GM23248 (cell line): ENCODE measurements at regions not wholly inside any gene's neighbourhood (a gene's known extent, or its start where the extent isn't known, plus 50 kb on each side); places are given as distances from the start of the nearest gene placed in this dataset.
"Not testable (repeated sequence)": the region's sequence is repeated elsewhere in the genome, so short reads cannot be mapped to it uniquely, and the experiment has no call there.

Experiments
- DNase-seq: peaks from one replicate; pipeline ENCODE4 v3.0.0-alpha.2; 2015
- H2AFZ ChIP-seq: fragments of 200-600 bp; sonication (generic); 2 replicates; pipeline ENCODE4 v1.6.1; 2016; ENCODE audit warnings: antibody characterized with exemption
- H3F3A ChIP-seq: fragments of 200-600 bp; sonication (generic); 2 replicates; pipeline ENCODE4 v1.6.1; 2016; ENCODE audit warnings: mild to moderate bottlenecking, antibody characterized with exemption, mixed run types; ENCODE audit not compliant: insufficient read depth
- H3K27ac ChIP-seq: fragments of 200-600 bp; sonication (generic); 2 replicates; pipeline ENCODE4 v1.5.1; 2016; ENCODE audit warnings: mild to moderate bottlenecking
- H3K27me3 ChIP-seq: fragments of 200-600 bp; sonication (generic); replicated peaks from 2 replicates; pipeline ENCODE4 v1.6.1; 2016; ENCODE audit warnings: mild to moderate bottlenecking; ENCODE audit not compliant: insufficient read depth
- H3K36me3 ChIP-seq: fragments of 200-600 bp; sonication (generic); 2 replicates; pipeline ENCODE4 v1.6.1; 2016; ENCODE audit warnings: low read depth, mild to moderate bottlenecking
- H3K4me1 ChIP-seq: fragments of 200-600 bp; sonication (generic); 2 replicates; pipeline ENCODE4 v1.6.1; 2016; ENCODE audit warnings: mild to moderate bottlenecking; ENCODE audit not compliant: insufficient read depth
- H3K4me2 ChIP-seq: fragments of 200-600 bp; sonication (generic); one replicate; pipeline ENCODE4 v1.6.1; 2016; ENCODE audit warnings: mild to moderate bottlenecking; ENCODE audit not compliant: unreplicated experiment
- H3K4me3 ChIP-seq: fragments of 200-600 bp; sonication (generic); 2 replicates; pipeline ENCODE4 v1.5.1; 2016; ENCODE audit warnings: mild to moderate bottlenecking
- H3K79me2 ChIP-seq: fragments of 200-600 bp; sonication (generic); 2 replicates; pipeline ENCODE4 v1.6.1; 2016; ENCODE audit warnings: mild to moderate bottlenecking; ENCODE audit not compliant: insufficient read depth
- H3K9ac ChIP-seq: fragments of 200-600 bp; sonication (generic); 2 replicates; pipeline ENCODE4 v1.6.1; 2016; ENCODE audit warnings: mild to moderate bottlenecking
- H3K9me2 ChIP-seq: fragments of 200-600 bp; sonication (generic); 2 replicates; pipeline ENCODE4 v1.6.1; 2016; ENCODE audit warnings: mixed run types, mild to moderate bottlenecking, moderate library complexity; ENCODE audit not compliant: insufficient read depth
- H3K9me3 ChIP-seq: fragments of 200-600 bp; sonication (generic); one replicate; pipeline ENCODE4 v1.6.1; 2017; ENCODE audit warnings: low read depth
- H4K20me1 ChIP-seq: fragments of 200-600 bp; sonication (generic); 2 replicates; pipeline ENCODE4 v1.6.0; 2016; ENCODE audit not compliant: insufficient read depth
- EZH2 ChIP-seq: fragments of 200-600 bp; sonication (generic); IDR thresholded peaks from 2 replicates; pipeline ENCODE4 v1.6.1; 2018; ENCODE audit warnings: antibody characterized with exemption, mild to moderate bottlenecking; ENCODE audit not compliant: insufficient read depth, poor library complexity, severe bottlenecking
- EZH2phosphoT487 ChIP-seq: fragments of 200-600 bp; sonication (generic); IDR thresholded peaks from 2 replicates; pipeline ENCODE4 v1.6.1; 2018; ENCODE audit warnings: antibody characterized with exemption, moderate library complexity, mild to moderate bottlenecking, low read depth; ENCODE audit not compliant: insufficient read depth
- WGBS, 2 experiments: methylation state at CpG; one replicate each; pipeline ENCODE4 v1.1.6; 2015 to 2017; ENCODE audit warnings: low lambda C conversion rate in 2 of 2, low coverage in 1 of 2; ENCODE audit errors: missing lambda C conversion rate in 2 of 2; 5-methylcytosine and 5-hydroxymethylcytosine counted together
- in situ Hi-C: fragments of 300-500 bp; cut with MboI; formaldehyde crosslinking; loops from 2 replicates; pipeline ENCODE4 v1.15.0; 2020

DNA sequence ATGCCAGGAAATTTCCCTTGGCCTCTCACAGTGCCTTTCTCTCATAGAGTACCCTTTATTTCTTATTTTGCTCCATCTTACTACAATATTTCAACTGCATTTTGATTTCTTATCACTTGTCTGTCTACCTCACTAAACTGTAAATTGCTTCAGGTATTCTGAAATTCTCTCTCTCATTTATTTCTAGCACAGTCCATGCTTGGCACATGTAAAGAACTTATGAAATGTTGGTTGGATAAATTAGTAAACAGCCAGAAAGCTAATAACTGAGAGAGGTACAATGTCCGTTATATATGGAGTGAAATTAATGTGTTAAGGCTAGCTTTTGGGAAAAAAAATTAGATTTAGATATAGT, 138.3 kb upstream of the RFC3 start:
- H3K9me3 ChIP-seq, result no peaks in the 10 kb centered on the region
- H3F3A ChIP-seq, result peaks cover 4% of the 10 kb centered on the region; the same call in 1 of the 2 replicates
- WGBS, 2 experiments, result 45 to 56% methylated on average over 1 of the region's 1 CpG
- no peak overlapping the region for H3K4me3 ChIP-seq
- in situ Hi-C loops, result no loop called here
- H3K27ac ChIP-seq, result peak overlapping the region; percentile 30
- no peak for DNase-seq
- TF ChIP-seq EZH2phosphoT487 (no peak), EZH2 (no peak)
- H3K79me2 ChIP-seq, result no peaks in the 10 kb centered on the region
- H4K20me1 ChIP-seq, result no peaks in the 10 kb centered on the region
- H3K9me2 ChIP-seq, result no peaks in the 10 kb centered on the region
- H2AFZ ChIP-seq, result peak overlapping the region; percentile 64
- peak overlapping the region; percentile 30 for H3K9ac ChIP-seq
- no peaks in the 10 kb centered on the region for H3K27me3 ChIP-seq
- H3K4me2 ChIP-seq, result peak overlapping the region; percentile 16
- no peaks in the 10 kb centered on the region for H3K36me3 ChIP-seq
- H3K4me1 ChIP-seq, result peaks cover 16% of the 10 kb centered on the region

DNA sequence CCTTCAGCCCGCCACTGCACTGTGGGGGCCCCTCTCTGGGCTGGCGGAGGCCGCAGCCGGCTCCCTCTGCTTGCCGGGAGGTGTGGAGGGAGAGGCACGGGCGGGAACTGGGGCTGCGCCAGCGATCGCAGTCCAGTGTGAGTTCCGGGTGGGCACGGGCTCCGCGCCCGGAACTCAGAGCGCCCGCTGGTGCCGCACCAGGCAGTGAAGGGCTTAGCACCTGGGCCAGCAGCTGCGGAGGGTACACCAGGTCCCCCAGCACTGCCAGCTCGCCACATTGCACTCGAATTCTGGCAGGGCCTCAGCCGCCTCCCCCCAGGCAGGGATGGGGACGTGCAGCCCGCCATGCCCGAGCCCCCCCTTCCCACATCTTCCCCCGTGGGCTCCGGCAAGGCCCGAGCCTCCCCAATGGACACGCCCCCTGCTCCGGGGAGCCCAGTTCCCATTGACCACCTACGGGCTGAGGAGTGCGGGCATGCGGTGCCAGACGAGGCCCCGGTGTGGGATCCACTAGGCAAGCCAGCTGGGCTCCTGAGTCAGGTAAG, 135.9 kb upstream of the RFC3 start:
- Histone ChIP-seq H3K79me2 (no peaks in the 10 kb centered on the region), H3K27ac (no peak overlapping the region), H3K9me3 (no peaks in the 10 kb centered on the region), H3K36me3 (no peaks in the 10 kb centered on the region), H3K9me2 (no peaks in the 10 kb centered on the region), H3K9ac (no peak overlapping the region), H3K4me2 (no peak overlapping the region), H3K4me1 (peaks cover 12% of the 10 kb centered on the region), H3K4me3 (no peak overlapping the region), H3F3A (peaks cover 4% of the 10 kb centered on the region; the same call in 1 of the 2 replicates), H4K20me1 (no peaks in the 10 kb centered on the region), H3K27me3 (no peaks in the 10 kb centered on the region), H2AFZ (no peak overlapping the region)
- DNase-seq, result no peak
- no peak for TF ChIP-seq EZH2
- TF ChIP-seq EZH2phosphoT487, result no peak
- in situ Hi-C loops, result no loop called here
- 88 to 91% methylated on average over 32 to 33 of the region's 35 CpGs for WGBS, 2 experiments

DNA sequence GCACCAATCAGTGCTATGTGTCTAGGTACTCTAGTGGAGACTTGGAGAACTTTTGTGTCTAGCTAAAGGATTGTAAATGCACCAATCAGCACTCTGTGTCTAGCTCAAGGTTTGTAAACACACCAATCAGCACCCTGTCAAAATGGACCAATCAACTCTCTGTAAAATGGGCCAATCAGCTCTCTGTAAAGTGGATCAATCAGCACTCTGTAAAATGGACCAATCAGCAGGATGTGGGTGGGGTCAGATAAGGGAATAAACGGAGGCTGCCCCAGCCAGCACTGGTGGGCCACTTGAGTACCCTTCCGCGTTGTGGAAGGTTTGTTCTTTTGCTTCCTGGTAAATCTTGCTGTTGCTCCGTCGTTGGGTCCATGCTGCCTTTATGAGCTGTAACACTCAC, 135.3 kb upstream of the RFC3 start:
- in situ Hi-C loops, H3F3A ChIP-seq, H3K9me2 ChIP-seq, H3K9me3 ChIP-seq, H4K20me1 ChIP-seq, H3K9ac ChIP-seq, H3K36me3 ChIP-seq, H3K4me3 ChIP-seq, H2AFZ ChIP-seq, H3K4me2 ChIP-seq, H3K27ac ChIP-seq, H3K79me2 ChIP-seq, H3K27me3 ChIP-seq, DNase-seq: not testable (repeated sequence)
- H3K4me1 ChIP-seq, result peaks cover 12% of the 10 kb centered on the region
- 83 to 90% methylated on average over 3 to 5 of the region's 5 CpGs for WGBS, 2 experiments

DNA sequence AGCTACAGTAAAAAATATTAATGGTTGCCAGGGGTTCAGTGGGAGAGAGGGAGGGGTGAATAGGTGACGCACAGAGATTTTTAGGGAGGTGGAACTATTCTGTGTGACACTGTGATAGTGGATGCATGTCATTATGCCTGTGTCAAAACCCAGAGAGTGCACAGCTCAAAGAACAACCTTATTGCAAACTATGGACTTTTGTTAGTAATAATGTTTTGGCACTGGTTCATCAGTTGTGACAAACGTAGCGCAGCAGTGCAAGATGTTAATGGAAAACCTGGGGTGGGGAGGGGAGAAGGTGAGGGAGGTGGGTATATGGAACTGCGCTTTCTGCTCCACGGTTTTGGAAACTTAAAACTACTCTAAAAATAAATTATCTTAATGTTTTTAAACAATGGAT, 134.6 kb upstream of the RFC3 start:
- Histone ChIP-seq H3K9ac (no peak overlapping the region), H3F3A (peaks cover 4% of the 10 kb centered on the region; the same call in 1 of the 2 replicates), H3K4me2 (no peak overlapping the region), H3K4me3 (no peak overlapping the region), H3K27me3 (no peaks in the 10 kb centered on the region), H3K27ac (no peak overlapping the region), H3K79me2 (no peaks in the 10 kb centered on the region), H3K9me3 (no peaks in the 10 kb centered on the region), H3K4me1 (peaks cover 12% of the 10 kb centered on the region), H4K20me1 (no peaks in the 10 kb centered on the region), H2AFZ (no peak overlapping the region), H3K36me3 (no peaks in the 10 kb centered on the region), H3K9me2 (no peaks in the 10 kb centered on the region)
- WGBS, 2 experiments, result 69 to 76% methylated on average over 5 of the region's 5 CpGs
- in situ Hi-C loops, result no loop called here
- no peak for TF ChIP-seq EZH2
- no peak for DNase-seq

DNA sequence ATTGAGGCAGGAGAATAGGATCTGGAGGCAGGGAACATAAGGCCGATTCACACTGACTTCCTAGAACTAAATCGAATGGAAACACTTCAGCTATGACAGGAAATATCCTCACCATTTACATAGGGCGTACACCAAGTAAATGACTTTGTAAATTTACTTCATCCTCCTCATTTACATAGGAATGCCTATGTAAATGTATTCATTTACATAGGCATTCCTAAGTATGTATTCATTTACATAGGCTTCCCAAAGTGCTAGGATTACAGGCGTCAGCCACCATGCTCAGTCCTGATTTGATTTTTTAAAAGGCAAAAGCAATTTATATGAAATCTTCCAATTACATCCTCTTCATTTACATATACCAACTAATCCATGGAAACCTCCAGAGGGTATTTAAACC, 133.1 kb upstream of the RFC3 start:
- Histone ChIP-seq H3K27me3 (no peaks in the 10 kb centered on the region), H3K9me3 (no peaks in the 10 kb centered on the region), H3F3A (no peaks in the 10 kb centered on the region), H3K4me3 (no peak overlapping the region), H3K9me2 (no peaks in the 10 kb centered on the region), H2AFZ (no peak overlapping the region), H3K4me2 (no peak overlapping the region), H3K79me2 (no peaks in the 10 kb centered on the region), H3K36me3 (no peaks in the 10 kb centered on the region), H3K9ac (no peak overlapping the region), H3K27ac (no peak overlapping the region), H3K4me1 (0 out of 2 replicates have a peak, but pooled peaks cover under 1% of the 10 kb centered on the region), H4K20me1 (no peaks in the 10 kb centered on the region)
- 81 to 83% methylated on average over 4 of the region's 4 CpGs for WGBS, 2 experiments
- DNase-seq, result no peak
- in situ Hi-C loops, result no loop called here
- TF ChIP-seq EZH2phosphoT487 (no peak), EZH2 (no peak)
